ENCODE measurements at regions not wholly inside any gene's neighbourhood (a gene's known extent, or its start where the extent isn't known, plus 50 kb on each side); places are given as distances from the start of the nearest gene placed in this dataset.

- intact Hi-C loops (cut with micrococcal nuclease), result no loop called here
- ATAC-seq (no peak), DNase-seq (ENCODE audit: low read depth, low spot score) (no peak)
- H3K9me3 ChIP-seq (ENCODE audit: control insufficient read depth in 1 of 2, insufficient read depth in 1 of 2, low read depth in 1 of 2, low read length in 2 of 2), result no peaks in the 10 kb centered on the region; a peak in 1 of 4 replicates
- H3K9me2 ChIP-seq (ENCODE audit: insufficient read depth), result no peaks in the 10 kb centered on the region
- no peak overlapping the region for H2AFZ ChIP-seq (ENCODE audit: low read depth, low read length, poor library complexity, severe bottlenecking)
- ChIA-PET RAD21 (ENCODE audit: low non-redundant PET in 1 of 2, low total read pairs in 2 of 2, uncharacterized antibody in 2 of 2, unreplicated experiment in 2 of 2) (no interaction called here), CTCF (no interaction called here), POLR2A (no interaction called here)
- H3K4me3 ChIP-seq (replicated peaks in 1 of 2; ENCODE audit: low read depth in 1 of 2, low read length in 2 of 2), result no peak overlapping the region
- no peaks in the 10 kb centered on the region for H3K79me2 ChIP-seq (ENCODE audit: insufficient read depth, low read length)
- no peaks in the 10 kb centered on the region for H4K20me1 ChIP-seq (ENCODE audit: insufficient read depth)
- TF ChIP-seq ZNF274 (IDR thresholded peaks at IDR 0.05; ENCODE audit: low read depth, low read length) (no peak), SIN3A (IDR thresholded peaks at IDR 0.05; ENCODE audit: low read depth) (no peak), TCF7L2 (IDR thresholded peaks at IDR 0.05; ENCODE audit: borderline replicate concordance, extremely low read depth, insufficient read depth, insufficient read length) (no peak), POLR2A (IDR thresholded peaks at IDR 0.05; ENCODE audit: borderline replicate concordance, extremely low read depth, insufficient read depth, insufficient read length) (no peak), EZH2phosphoT487 (IDR thresholded peaks at IDR 0.05; ENCODE audit: borderline replicate concordance) (no peak), SRF (IDR thresholded peaks at IDR 0.05; ENCODE audit: low read depth) (no peak), ZBTB33 (IDR thresholded peaks at IDR 0.05; ENCODE audit: extremely low read depth, insufficient replicate concordance, low read length) (no peak), CBX3 (IDR thresholded peaks at IDR 0.05; ENCODE audit: low read depth) (no peak), SP1 (IDR thresholded peaks at IDR 0.05; ENCODE audit: low read depth) (no peak), ELF1 (IDR thresholded peaks at IDR 0.05; ENCODE audit: borderline replicate concordance, low read depth) (no peak), CTCF (IDR thresholded peaks at IDR 0.05 in 2 of 3, conservative IDR thresholded peaks at IDR 0.05 in 1 of 3; ENCODE audit: borderline replicate concordance in 1 of 3, insufficient read depth in 1 of 3, low read depth in 2 of 3, low read length in 2 of 3) (no peak), FOSL1 (IDR thresholded peaks at IDR 0.05; ENCODE audit: low read depth) (no peak), REST (IDR thresholded peaks at IDR 0.05; ENCODE audit: low read depth) (no peak), RAD21 (IDR thresholded peaks at IDR 0.05; ENCODE audit: low read depth) (no peak), EZH2 (IDR thresholded peaks at IDR 0.05) (no peak), JUND (IDR thresholded peaks at IDR 0.05) (no peak), ZFX (IDR thresholded peaks at IDR 0.05) (no peak), ATF3 (IDR thresholded peaks at IDR 0.05) (no peak)
- H3K27ac ChIP-seq (ENCODE audit: low read depth, low read length), result no peak overlapping the region
- no peaks in the 10 kb centered on the region for H3K36me3 ChIP-seq (ENCODE audit: control insufficient read depth in 1 of 2, insufficient read depth in 2 of 2, low read length in 2 of 2)
- BruUV-seq (replicated peaks), result no TSS peak
- H3K27me3 ChIP-seq (ENCODE audit: insufficient read depth, low read length), result no peaks in the 10 kb centered on the region
- H3K4me1 ChIP-seq (ENCODE audit: control insufficient read depth in 1 of 2, insufficient read depth in 2 of 2, low read length in 2 of 2), result no peaks in the 10 kb centered on the region
- no peak overlapping the region for H3K9ac ChIP-seq (ENCODE audit: low read length)
- H3K4me2 ChIP-seq (ENCODE audit: low read length), result no peak overlapping the region
These were observed 2188.9 kb downstream of the PCDH7 start for GRCh38 chr4:32909053-32909452.

All from HCT116 (cell line).